GM19438 (cell line): ENCODE measurements at regions not wholly inside any gene's neighbourhood (a gene's known extent, or its start where the extent isn't known, plus 50 kb on each side); places are given as distances from the start of the nearest gene placed in this dataset.
"Not testable (repeated sequence)": the region's sequence is repeated elsewhere in the genome, so short reads cannot be mapped to it uniquely, and the experiment has no call there.

Experiments used
- ATAC-seq: cut with Tn5 transposase; IDR thresholded peaks from one replicate; pipeline ENCODE4 v1.9.1; 2021; ENCODE audit warnings: low read depth; ENCODE audit not compliant: unreplicated experiment

DNA sequence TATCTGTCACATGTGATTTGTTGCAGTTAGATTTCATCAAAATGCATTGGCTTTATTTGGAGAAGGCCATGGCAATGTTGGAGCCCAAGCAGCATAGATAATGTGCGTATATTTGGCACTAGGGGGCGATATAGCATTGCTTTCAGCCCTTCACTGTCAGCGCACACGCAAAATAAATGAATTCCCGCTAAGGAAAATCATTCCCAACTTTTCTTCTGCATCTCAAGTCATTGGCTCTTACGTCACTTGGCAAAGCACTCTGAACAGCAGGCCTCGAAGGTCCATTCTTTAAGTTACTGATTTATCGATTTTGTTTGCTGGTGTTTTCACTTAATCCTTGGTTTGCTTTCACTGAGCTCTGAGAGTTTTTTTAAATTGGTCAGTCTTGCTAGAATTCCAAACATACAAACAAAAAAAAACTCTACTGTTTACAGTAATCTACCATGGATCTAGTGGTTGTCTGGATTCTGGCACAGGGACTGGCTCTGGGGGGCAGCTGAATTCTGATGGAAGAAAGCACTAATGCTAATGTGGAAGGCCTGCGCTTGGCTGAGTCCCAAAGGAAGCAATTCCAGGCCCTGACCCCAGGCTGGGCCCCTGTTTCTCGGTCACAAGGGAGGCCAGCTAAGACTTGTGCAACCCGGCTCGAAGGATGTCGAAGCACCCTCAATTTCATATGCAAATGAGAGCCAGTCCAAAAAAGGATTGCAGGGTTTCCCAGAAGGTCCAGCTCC is 97.7 kb upstream of the IPO5 start:
- ATAC-seq = peak; percentile 9

DNA sequence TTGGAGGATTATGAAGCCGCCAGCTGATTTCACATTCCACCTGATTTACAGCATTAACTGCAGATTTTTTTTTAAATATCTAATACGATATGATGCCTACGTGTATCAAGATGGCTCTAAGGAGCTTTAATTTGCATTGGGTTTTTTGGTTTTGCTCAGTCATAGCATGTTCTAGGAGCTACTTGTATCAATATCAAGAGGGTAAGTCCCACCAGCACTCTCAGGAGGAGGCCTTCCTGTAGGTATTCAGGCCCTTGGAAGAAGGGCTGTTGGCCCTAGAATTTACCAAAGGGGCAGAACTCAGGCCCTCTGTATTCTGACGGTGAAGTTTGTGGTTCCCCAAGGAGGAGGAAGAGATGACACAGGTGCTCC is 97.2 kb upstream of the IPO5 start:
- peak; percentile 47 for ATAC-seq

DNA sequence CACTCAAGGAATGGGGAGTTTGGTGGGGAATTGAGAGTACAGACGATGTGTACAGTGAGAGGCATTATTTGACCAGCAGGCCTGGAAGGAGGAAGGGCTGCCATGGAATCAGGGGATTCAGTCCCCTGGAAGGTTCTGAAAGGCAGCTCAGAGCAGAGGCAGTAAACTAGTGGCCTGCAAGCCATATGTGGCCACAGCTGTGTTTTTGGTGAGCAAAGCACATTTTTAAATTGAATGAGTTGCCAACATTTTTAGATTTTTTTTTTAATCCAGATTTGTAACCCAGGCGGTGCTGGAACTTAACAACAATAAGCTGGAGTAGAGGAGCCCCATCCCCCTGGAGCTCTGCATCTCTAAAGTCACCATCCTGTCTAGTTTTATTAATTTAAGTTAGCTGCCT is 95.3 kb upstream of the IPO5 start:
- ATAC-seq = no peak

DNA sequence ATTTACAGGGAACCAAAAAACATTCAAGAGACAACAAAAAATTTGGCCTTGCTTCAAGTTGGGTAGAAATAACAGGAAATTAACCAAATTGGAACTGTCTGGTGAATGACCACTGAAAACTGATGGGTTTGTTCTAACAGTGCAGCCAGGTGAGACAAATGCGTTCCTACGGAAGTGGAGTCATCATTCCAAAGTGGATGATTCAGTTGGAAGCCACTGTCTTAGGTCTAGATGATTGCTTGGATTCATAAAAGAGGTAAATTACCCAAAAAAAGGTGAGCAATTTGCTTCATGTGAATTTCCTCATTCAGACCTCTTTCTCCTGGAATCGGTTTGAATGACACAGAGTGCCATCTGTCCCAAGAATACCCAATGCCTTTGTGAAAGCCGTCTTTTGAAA is 87.1 kb upstream of the IPO5 start:
- no peak for ATAC-seq

DNA sequence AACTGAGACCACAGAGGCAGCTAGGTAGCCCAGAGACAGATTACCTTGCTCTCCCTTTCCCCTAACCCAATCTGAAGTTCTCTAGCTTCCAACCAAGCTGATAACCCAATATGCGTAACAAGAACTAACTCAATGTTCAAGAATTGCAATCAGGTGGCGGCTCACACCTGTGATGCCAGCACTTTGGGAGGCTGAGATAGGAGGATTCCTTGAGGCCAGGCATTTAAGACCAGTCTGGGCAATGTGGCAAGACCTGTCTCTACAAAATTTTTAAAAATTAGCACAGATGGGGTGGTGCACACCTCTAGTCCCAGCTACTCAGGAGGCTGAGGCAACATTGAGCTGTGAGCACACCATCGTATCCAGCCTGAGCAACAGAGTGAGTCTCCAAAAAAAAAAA is 86.7 kb upstream of the IPO5 start:
- ATAC-seq = no peak

DNA sequence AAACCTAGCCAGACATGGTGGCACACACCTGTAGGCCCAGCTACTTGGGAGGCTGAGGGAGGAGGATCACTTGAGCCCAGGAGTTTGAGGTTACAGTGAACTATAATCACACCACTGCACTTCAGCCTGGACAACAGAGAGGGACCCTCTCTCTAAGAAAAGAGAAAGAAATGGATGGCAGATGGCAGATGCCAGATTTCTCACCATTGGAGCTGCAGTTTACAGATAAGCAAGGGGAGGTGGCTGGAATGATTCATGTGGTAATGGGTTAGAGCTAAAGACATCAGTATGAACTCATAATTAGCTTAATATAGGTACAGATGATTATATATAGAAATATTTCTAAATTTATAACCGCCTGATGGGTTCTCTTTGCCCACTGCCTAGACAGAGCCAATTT is 80.1 kb upstream of the IPO5 start:
- ATAC-seq = no peak

DNA sequence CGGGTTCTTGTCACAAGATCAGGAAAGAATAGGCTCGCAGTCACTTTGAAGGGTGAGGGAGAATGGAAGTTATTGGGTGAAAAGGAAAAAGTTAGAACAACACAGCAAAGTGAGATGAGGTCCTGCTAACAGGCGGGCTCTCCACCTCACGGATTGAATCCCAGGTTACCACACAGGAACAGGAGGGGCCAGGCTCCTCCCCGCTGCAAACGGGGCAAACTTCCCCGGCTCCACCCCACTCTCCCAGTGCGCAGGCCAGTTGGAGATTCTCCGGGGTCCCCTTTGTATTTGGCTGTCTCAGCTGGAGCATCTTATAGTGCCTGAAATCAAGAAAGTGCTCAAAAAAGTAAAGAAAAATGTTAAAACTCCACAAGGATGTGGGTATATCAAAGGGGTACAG is 78.3 kb upstream of the IPO5 start:
- no peak for ATAC-seq

DNA sequence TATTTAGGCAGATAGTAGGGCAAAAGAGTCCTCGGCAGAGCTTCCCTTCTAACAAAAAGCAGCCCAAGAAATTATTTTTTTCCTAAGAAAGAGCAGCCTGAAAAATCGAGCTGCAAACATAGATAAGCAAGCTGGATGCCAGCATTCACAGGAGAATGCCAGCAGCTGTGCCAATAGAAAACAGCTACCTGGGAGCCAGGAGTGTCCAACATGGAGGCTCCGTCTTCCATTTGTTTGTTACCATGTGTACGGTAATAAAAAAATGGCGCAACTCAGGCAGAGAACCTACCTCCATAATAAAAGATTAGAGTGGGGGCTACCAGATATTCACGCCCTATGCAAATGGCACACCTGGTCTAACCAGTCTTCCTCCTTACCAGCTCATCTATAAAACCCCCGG is 77.6 kb upstream of the IPO5 start:
- no peak for ATAC-seq

DNA sequence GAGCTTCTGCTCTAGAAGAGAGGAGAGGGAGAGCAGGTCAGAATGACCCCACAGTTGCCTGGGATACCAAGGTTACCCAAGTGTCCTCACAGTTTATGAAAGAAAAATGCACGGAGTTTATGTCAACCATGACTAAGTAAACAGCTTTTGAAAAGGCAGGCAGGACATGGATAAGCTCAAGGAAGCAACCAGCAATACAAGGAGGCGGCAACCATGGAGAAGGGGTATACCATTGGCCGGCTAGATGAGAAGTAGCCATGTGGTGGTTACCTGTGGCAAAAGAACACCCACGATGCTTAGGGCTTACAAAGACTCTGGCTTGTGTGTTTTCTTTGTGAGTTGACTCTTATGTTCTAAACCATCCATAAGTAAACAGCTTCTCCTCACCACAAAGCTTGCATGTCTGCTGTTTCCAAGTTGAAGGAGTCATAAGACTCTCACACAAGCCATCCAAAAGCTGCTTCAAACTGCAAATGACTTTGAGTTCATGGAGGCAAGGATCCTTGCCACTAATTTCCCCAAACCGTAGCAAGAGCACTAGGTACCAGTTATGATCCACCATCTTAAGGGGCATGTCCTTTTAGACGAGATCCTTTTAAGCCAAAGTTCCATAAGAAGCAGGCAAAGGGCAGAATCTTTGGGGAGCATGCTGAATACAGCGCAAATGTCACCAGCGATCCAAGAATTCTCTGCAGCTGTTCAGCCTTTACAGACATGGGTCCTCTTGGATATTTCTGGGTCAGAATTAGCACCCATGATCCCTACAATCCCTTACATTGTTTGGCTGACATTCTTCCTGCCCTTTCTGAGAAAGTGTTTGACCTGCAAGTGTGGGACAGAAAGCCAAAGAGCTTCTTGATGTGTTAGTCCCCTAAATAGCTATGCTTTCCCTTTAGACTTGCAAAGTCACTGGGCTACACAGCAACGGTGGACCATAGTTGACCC is 74.8 kb upstream of the IPO5 start:
- ATAC-seq = no peak

DNA sequence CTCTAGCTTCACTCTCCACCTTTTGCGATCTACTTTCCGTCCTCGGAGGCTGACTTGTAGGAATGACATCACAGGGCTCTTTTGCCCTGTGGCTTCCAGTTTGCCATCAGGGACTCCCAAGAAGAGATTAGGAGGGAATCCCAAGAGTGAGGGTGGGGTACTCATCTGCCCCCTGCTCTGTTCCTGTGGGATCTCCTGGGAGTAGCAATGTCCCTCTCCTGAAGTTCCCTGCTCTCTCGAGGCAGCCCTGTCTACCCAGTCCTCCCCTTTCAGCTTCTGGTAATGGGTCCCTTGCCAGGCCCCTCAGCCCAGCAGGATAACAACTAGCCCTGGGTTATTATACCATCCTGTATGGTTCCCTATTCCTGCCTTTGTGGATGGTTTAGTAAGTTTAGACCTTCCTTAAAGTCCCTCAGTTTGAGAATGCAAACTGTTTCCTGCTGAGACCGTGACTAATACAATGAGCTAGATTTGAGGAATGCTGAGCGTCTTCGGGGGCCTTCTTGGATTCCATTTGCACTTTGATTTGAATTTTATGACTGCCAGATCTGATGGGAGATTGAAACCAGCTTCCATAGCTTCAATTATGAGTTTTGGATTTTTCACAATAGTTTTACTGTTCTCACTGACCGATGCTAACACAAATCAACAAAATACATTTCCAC is 73.7 kb upstream of the IPO5 start:
- no peak for ATAC-seq

DNA sequence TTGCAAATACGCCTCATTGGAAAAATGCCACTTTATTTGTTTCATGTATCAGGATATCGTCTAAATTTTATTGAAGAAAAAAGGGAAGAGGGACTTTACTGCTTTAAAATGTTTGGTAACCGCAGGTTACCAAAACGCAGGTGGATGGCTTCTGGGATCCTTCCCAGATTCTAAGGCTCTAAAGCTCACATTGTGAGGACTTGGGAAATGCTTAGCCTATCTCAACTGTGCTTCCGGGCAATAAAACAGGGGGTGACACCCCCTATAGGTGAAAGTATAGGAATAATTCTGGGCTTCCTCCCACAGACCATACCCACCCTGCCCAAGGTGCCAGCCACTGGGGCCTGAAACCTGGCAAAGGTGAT is 73.2 kb upstream of the IPO5 start:
- no peak for ATAC-seq

DNA sequence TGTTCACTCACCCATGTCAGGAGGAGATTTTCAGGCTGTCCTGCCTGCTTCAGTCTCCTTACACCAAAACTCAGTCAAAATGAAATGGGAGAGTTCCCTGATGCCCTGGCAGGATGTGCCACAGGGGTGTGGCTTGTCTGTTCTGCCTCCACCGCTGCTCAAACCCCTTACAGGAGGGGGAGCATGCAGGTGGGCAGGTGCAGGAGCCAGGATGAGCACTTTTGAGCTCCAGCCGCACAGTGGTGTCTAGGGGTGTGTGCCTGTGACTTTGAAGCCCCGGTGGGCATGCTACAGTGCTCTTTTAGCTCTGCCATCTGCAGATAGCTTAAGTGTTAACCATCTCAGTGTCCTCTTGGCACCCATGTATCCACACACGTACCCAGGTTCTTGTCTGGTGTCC is 71.9 kb upstream of the IPO5 start:
- ATAC-seq = no peak

DNA sequence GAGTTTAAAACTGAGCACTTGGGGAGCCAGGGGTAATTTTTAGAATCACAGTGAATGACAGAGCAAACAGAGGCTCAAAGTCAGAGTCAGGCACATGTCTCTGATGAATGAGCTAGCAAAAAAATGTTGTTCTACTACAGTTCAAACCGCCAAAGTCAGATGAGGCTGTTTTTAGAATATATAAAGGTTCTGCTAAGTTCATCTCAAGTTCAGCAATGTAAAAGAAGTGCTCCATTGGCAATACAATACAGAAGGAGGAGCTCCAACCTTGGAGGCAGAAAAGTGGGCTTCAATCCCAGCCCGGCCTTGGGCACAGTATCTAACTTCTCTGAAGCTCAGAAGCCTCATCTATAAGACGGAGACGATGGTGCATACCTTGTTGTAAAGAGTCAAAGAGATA is 70.1 kb upstream of the IPO5 start:
- ATAC-seq = no peak

DNA sequence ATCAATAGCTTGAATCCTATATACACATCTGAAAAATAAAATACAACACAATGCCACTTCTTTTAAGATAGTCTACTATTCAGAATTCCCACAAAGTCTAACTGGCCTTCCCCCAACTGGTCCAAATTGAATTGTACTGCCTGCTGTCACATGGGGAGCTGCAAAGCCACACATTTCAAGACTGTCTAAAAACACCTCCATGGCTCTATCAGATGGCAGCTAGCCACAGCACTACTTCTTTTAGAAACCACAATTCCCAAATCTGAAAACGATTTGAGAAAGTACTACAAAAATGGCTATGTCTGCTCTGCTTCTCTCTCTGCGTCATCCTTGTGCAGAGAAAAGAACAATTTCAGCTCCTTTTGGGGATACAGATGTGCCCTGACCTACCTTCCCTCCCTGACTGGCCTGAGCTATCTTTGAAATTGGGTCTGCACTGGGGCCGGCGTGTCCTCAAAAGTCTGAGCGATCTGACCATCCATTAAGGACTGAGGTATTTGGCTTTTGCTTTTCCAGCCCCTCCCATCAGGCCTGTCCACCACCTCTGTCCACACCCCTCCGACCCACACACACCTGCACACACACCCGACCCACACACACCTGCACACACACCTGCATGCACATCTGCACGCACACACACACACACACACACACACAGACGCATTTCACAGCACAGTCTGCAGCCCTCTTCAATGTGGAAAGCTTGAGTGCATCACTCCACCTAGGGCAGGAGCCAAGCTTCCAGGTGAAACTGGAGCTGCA is 68.6 kb upstream of the IPO5 start:
- no peak for ATAC-seq

DNA sequence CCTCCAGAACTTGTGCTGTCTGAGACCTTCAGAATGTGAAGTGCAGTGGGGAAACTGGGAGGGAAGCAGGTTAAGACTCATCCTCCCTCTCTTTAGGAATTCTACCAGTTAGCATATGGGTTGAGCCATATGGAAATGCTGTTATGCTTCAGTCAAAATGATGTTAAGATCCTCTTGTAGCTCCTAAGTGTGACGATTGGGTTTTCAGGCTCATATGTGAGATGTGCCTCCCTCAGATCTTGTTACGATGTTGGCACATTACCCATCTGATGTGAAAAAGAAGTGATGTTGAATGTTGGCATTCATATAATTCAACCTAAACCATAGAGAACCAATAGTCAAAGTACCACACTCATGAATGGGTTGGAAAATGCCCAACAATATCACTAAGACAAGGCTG is 67.8 kb upstream of the IPO5 start:
- no peak for ATAC-seq

DNA sequence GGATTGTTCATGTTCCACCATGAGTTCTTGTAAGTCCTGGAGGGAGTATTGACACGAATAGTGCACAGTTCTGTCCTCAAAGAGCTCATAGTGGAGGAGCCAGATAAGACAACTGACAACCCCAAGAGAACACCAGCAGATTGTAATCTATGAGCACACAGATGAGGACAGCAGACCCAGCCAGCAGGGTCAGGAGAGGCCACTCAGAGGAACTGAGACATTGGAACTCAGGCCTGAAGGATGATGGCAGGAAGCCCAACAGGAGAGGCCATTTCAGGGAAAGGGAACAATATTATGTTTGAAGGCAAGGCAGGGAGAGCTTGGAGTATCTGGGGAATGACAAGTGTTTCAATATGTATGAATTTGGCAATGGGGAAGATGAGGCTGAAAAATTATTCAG is 63.7 kb upstream of the IPO5 start:
- no peak for ATAC-seq

DNA sequence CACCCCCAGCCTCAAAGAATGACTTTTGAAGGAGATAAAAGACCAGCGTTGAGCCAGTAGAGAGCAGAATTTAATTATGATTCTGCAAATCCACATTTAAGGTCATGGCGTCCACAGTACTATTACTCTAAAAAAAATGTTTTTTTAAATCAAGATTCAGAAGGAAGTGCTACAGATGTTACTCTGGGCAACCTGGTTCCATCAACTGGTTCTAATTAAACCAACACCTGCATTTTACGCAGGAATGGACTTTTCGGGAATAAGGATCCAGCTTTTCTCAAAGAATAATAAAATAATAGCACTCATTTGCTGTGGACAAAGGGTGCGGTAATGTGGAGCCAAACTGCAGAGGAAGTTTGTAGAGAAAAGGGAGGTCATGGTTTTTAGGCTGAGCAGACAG is 62.9 kb upstream of the IPO5 start:
- ATAC-seq = no peak

DNA sequence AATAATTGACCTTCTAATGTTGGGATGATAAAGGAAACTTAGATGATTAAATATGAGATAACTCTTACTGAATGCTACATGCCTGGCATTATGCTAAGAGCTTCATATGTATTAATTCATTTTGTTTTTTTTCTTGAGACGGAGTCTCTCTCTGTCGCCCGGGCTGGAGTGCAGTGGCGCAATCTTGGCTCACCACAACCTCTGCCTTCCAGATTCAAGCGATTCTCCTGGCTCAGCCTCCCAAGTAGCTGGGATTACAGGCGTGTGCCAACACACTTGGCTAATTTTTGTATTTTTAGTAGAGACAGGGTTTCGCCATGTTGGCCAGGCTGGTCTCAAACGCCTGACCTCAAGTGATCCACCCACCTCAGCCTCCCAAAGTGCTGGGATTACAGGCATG is 61.5 kb upstream of the IPO5 start:
- ATAC-seq = not testable (repeated sequence)

DNA sequence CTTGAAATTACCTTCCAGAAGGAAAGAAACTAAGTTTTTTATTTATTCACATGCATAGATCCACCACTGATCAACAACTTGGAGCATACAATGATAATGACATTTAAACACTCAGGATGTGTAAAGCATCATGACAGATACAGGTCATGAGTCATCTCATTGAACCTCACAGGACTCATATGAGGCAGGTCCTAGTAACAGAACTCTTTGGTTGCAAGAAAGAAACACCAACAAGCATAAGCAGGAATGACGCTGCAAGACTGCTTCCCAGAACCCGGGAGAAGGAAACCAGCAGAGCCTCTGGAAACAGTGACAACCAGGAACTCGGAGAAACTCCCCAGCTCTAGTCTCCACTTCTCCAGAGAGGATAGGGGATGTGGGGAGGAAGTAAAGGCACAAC is 60.8 kb upstream of the IPO5 start:
- no peak for ATAC-seq

DNA sequence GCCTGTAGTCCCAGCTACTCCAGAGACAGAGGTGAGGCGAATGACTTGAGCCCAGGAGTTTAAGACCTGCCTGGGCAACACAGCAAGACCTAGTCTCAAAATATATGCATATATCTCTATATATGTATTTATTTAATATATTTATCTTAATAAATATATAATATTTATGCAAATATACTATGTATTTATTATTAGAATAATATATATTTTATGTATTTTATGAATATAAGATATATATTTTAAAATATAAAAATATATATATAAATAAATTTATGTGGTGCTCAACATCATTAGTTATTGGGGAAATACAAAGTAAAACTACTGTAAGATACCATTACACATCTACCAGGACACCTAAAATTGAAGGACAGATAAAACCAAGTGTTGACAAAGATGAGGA is 58.1 kb upstream of the IPO5 start:
- no peak for ATAC-seq

DNA sequence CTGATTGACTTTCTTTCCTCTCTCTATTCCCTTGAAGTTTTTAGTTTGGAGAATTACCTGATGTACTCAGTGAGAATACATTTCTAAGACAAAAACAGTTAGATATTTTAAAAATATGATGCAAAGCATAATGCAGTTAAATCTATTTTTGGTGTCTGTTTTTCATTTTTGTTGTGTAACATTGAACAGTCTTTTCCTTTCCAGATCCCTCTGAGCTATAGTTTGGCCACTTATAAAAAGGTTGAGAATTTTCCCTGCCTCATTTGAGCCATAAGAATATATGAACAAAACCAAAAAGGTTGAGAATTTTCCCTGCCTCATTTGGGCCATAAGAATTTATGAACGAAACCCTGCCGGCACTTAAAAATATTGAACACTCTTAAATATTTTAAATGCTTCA is 57.0 kb upstream of the IPO5 start:
- no peak for ATAC-seq
